GM12892 (cell line): ENCODE measurements at regions not wholly inside any gene's neighbourhood (a gene's known extent, or its start where the extent isn't known, plus 50 kb on each side); places are given as distances from the start of the nearest gene placed in this dataset.

Experiments
- POLR2A ChIP-seq: IDR thresholded peaks from 2 replicates; pipeline ENCODE4 v1.6.1; 2011; ENCODE audit warnings: low read depth, low read length, control low read depth
- POLR2AphosphoS5 ChIP-seq: IDR thresholded peaks from 2 replicates; pipeline ENCODE4 v1.6.1; 2011; ENCODE audit warnings: low read depth, low read length, control low read depth
- TAF1 ChIP-seq: IDR thresholded peaks from 2 replicates; pipeline ENCODE4 v1.6.1; 2011; ENCODE audit warnings: low read depth, mild to moderate bottlenecking, control low read depth, low read length, borderline replicate concordance

- TF ChIP-seq POLR2A (no peak), POLR2AphosphoS5 (no peak), TAF1 (no peak)
These were observed 81.4 kb upstream of the ZNF366 start for GRCh38 chr5:72588640-72589039.
